ENCODE measurements at regions not wholly inside any gene's neighbourhood (a gene's known extent, or its start where the extent isn't known, plus 50 kb on each side); places are given as distances from the start of the nearest gene placed in this dataset.

GRCh38 chr11:29318134-29318845 lies 698.5 kb downstream of the KCNA4 start:
- no peaks in the 10 kb centered on the region for H3K27me3 Mint-ChIP-seq (ENCODE audit: low read depth, unreplicated experiment)
- peak overlapping the region; percentile 79 for H3K27ac ChIP-seq (ENCODE audit: low read depth, low read length)
- H4K20me1 ChIP-seq (ENCODE audit: insufficient read depth, low read length), result no peaks in the 10 kb centered on the region
- H2AFZ ChIP-seq (ENCODE audit: low read depth, low read length), result no peak overlapping the region
- H3K4me1 ChIP-seq (ENCODE audit: insufficient read depth, low read length), result peaks cover 42% of the 10 kb centered on the region
- H3K4me3 Mint-ChIP-seq (ENCODE audit: unreplicated experiment), result no peak overlapping the region
- H3K4me3 ChIP-seq (ENCODE audit: insufficient read depth, low read depth, low read length), result peak overlapping the region; percentile 15
- H3K79me2 ChIP-seq (ENCODE audit: insufficient read depth, low read length), result no peaks in the 10 kb centered on the region
- FAIRE-seq, result peak; percentile 94
- H3K9ac ChIP-seq (ENCODE audit: low read length), result peak overlapping the region; percentile 46
- no peak for TF ChIP-seq CTCF (IDR thresholded peaks at IDR 0.05; ENCODE audit: insufficient read depth, low read depth, low read length)
- no peak for TF ChIP-seq EZH2 (IDR thresholded peaks at IDR 0.05; ENCODE audit: insufficient read depth, low read length)
- no peaks in the 10 kb centered on the region for H3K36me3 ChIP-seq (ENCODE audit: insufficient read depth, low read length)
- no peaks in the 10 kb centered on the region for H3K9me3 Mint-ChIP-seq (ENCODE audit: unreplicated experiment)
- peaks cover 53% of the 10 kb centered on the region for H3K4me1 Mint-ChIP-seq (ENCODE audit: low read depth, unreplicated experiment)
- peak overlapping the region; percentile 63 for H3K27ac Mint-ChIP-seq (ENCODE audit: unreplicated experiment)
- no peaks in the 10 kb centered on the region for H3K36me3 Mint-ChIP-seq (ENCODE audit: low read depth, unreplicated experiment)
- DNase-seq (ENCODE audit: low read depth), result peak; percentile 95
- H3K27me3 ChIP-seq (ENCODE audit: insufficient read depth, low read length), result no peaks in the 10 kb centered on the region
- H3K9me3 ChIP-seq (ENCODE audit: insufficient read depth, low read depth, low read length), result no peaks in the 10 kb centered on the region
- H3K4me2 ChIP-seq (ENCODE audit: low read length), result peak overlapping the region; percentile 55

- peak overlapping the region; percentile 46 for H3K9ac ChIP-seq (ENCODE audit: low read length)
- H2AFZ ChIP-seq (ENCODE audit: low read depth, low read length), result no peak overlapping the region
- no peaks in the 10 kb centered on the region for H3K36me3 Mint-ChIP-seq (ENCODE audit: low read depth, unreplicated experiment)
Observed at GRCh38 chr11:29317694-29318093, 699.1 kb downstream of the KCNA4 start.

More at GRCh38 chr11:29317694-29318093, 699.1 kb downstream of the KCNA4 start:
- Histone ChIP-seq H3K9me3 (ENCODE audit: insufficient read depth, low read depth, low read length) (no peaks in the 10 kb centered on the region), H3K4me2 (ENCODE audit: low read length) (peak overlapping the region; percentile 55), H4K20me1 (ENCODE audit: insufficient read depth, low read length) (no peaks in the 10 kb centered on the region), H3K27ac (ENCODE audit: low read depth, low read length) (peak overlapping the region; percentile 79), H3K4me1 (ENCODE audit: insufficient read depth, low read length) (peaks cover 44% of the 10 kb centered on the region), H3K27me3 (ENCODE audit: insufficient read depth, low read length) (no peaks in the 10 kb centered on the region), H3K4me3 (ENCODE audit: insufficient read depth, low read depth, low read length) (peak overlapping the region; percentile 15), H3K36me3 (ENCODE audit: insufficient read depth, low read length) (no peaks in the 10 kb centered on the region), H3K79me2 (ENCODE audit: insufficient read depth, low read length) (no peaks in the 10 kb centered on the region)
- Mint-ChIP-seq H3K4me3 (ENCODE audit: unreplicated experiment) (no peak overlapping the region), H3K27me3 (ENCODE audit: low read depth, unreplicated experiment) (no peaks in the 10 kb centered on the region), H3K4me1 (ENCODE audit: low read depth, unreplicated experiment) (peaks cover 53% of the 10 kb centered on the region), H3K27ac (ENCODE audit: unreplicated experiment) (peak overlapping the region; percentile 63), H3K9me3 (ENCODE audit: unreplicated experiment) (peaks cover 2% of the 10 kb centered on the region)
- peak; percentile 77 for DNase-seq (ENCODE audit: low read depth)
- TF ChIP-seq EZH2 (IDR thresholded peaks at IDR 0.05; ENCODE audit: insufficient read depth, low read length) (no peak), CTCF (IDR thresholded peaks at IDR 0.05; ENCODE audit: insufficient read depth, low read depth, low read length) (no peak)
- FAIRE-seq, result peak; percentile 72
